Suppressor macrophage (primary cell): ENCODE measurements at regions not wholly inside any gene's neighbourhood (a gene's known extent, or its start where the extent isn't known, plus 50 kb on each side); places are given as distances from the start of the nearest gene placed in this dataset.
"Not testable (repeated sequence)": the region's sequence is repeated elsewhere in the genome, so short reads cannot be mapped to it uniquely, and the experiment has no call there.

Experiments
- DNase-seq, 4 experiments: peaks; one replicate each; pipeline ENCODE4 v3.0.0-alpha.2; 2020 to 2022

GRCh38 chr4:10808591-10808990 is 124.0 kb upstream of the CLNK start:
- no peak for DNase-seq

- no peak for DNase-seq
Observed at GRCh38 chr4:10806953-10807645, 122.5 kb upstream of the CLNK start.

- peak; percentile 1 to 60 (median 18) for DNase-seq
Observed at GRCh38 chr4:10803713-10804343, 119.3 kb upstream of the CLNK start.

- DNase-seq, result no peak
Observed at GRCh38 chr4:10787365-10787764, 102.8 kb upstream of the CLNK start.

GRCh38 chr4:10784621-10785020 is 100.1 kb upstream of the CLNK start:
- DNase-seq, result no peak

GRCh38 chr4:10783351-10783750 is 98.8 kb upstream of the CLNK start:
- DNase-seq, result no peak

GRCh38 chr4:10781805-10782204 is 97.2 kb upstream of the CLNK start:
- no peak for DNase-seq

GRCh38 chr4:10780803-10781202 is 96.2 kb upstream of the CLNK start:
- DNase-seq, result not testable (repeated sequence)

- DNase-seq, result not testable (repeated sequence)
Observed at GRCh38 chr4:10775132-10775531, 90.6 kb upstream of the CLNK start.

GRCh38 chr4:10773656-10774055 is 89.1 kb upstream of the CLNK start:
- DNase-seq, result no peak

DNA sequence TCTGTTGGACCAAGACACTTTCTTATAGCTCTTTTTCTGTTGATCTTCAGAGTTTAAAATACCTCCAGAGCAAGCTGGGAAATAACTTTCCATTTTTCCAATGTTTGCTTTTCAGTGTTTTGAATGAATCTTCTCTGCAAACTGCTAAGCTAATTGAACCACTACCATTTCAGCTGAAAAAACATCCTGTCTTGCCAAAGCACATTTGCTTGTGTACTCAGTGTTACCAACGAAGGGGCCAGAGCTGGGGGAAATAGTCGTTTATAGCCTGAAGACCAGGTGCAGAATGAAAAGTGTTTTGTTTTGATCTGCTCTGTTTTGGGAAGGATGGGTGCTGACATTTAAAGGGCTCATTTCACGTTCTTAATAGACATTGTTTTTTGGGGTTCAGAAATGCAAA is 88.4 kb upstream of the CLNK start:
- DNase-seq, result no peak

GRCh38 chr4:10765386-10765785 is 80.8 kb upstream of the CLNK start:
- no peak for DNase-seq

- no peak for DNase-seq
Observed at GRCh38 chr4:10762561-10762960, 78.0 kb upstream of the CLNK start.

GRCh38 chr4:10761903-10762302 is 77.3 kb upstream of the CLNK start:
- no peak for DNase-seq

GRCh38 chr4:10760086-10760485 is 75.5 kb upstream of the CLNK start:
- DNase-seq, result no peak

GRCh38 chr4:10758906-10759305 is 74.3 kb upstream of the CLNK start:
- no peak for DNase-seq

DNA sequence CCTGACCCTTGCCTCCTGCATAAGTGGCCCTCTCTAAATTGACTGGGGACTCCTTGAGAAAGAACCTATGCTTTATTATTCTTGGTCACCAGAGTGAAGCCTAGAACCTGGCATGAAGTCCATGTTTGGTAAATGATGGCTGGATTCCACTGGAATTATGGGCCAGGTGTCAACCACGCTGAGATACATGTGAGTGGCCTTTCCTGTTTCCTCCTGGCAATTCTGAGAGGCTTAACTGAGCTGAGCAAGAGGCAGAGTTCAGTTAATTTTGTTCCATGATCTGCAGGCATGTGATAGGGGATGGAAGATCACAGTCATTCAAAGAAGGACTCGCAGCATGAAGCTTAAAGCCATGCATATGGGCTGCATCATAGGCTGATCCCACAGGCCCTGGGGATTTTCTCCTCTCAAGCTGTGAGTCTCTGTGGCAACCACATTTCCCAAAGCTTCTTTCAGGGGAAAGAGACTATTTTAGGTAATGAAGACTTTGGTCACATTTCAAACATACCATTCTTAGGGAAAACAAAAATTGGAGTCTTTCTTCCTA is 69.4 kb upstream of the CLNK start:
- no peak for DNase-seq

- DNase-seq, result no peak
Observed at GRCh38 chr4:10753336-10753735, 68.8 kb upstream of the CLNK start.

DNA sequence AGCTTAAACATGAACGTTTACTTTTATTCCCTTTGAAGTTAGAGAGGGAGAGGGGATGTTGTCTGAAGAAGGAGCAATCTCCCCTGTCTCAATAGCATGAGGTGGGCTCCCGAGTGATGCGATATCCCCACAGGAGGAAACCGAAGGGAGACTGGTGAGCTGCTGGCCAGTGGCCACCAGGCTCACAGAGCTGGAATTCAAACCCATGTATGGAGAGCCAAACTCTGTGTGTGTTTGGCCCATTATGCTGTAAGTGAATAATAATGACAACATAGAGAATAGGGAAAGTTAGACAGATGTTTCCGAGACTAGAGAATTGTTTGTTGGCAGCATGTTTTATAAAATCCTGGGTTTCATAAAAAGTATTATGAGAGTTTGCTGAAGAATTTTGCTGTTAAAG is 66.1 kb upstream of the CLNK start:
- no peak for DNase-seq

DNA sequence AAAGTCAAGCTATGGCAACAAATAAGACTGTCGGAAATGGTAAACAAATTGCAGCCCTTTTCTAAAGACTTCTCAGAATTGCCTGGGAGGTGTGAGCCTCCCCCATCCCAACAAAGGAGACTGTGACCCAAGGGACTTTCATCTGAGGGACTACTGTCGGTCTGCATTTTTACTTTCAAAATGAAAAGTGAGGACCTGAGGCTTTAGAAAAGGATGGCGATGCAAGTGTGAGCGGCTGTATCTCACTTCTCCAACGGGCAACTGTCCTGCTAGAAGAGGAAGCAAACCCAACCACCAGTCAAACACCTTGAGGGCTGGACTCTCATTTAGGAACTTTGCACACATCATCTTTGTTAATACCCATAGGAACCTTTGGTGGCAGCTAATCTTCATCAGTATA is 62.6 kb upstream of the CLNK start:
- no peak for DNase-seq

- no peak for DNase-seq
Observed at GRCh38 chr4:10746371-10747171, 62.0 kb upstream of the CLNK start.

DNA sequence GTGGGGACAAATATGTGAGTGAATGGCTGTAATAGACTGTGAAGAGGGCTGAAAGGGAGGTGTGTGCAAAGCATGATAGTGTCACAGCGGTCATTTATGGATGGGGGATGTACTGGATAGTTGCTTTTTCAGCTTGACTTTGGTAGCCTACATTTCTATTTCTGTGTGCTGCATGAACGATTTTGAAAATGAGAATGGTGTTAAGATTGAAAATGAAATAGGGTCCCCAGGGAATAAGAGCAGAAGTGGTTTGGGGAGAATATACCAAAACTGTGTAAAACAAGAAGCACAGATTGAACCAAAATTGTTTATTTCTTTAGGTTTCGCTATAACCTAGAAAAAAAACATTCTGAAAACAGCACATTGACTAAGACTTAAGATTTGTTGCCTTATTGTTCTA is 58.8 kb upstream of the CLNK start:
- DNase-seq, result no peak

DNA sequence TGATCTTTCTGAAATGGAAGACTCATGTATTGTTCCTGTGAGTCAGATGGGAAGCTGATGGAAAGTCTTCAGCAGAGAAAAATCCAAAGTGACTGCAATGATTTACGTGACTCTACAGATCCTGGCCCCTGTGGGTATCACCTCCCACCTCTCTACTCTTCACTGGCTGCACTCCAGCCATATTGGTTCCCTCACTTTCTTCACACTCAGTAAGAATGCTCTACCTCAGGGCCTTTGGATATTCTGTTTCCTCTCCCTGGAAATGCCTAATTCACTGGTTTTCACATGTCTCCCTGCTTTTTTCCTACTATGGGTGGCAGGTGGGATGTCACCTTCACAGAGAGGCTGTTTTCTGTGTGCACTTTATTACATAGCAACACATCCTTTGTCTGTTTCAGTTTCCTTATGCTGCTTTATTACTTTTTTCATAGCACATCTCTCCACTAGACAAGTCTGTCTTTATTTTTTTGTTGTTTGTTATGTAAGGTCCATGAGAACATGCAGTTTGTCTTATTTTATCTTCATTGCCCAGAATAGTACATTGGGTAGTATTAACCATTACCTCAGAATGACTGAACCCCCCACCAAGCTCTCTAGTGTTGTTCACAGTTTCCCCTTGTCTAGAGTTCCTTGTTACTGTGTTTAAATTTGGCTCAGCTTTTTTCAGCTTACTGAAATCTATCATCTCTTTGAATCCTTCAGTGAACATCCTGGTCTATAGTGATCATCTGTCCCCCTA is 57.6 kb upstream of the CLNK start:
- no peak for DNase-seq
